ENCODE measurements at regions not wholly inside any gene's neighbourhood (a gene's known extent, or its start where the extent isn't known, plus 50 kb on each side); places are given as distances from the start of the nearest gene placed in this dataset.
"Not testable (repeated sequence)": the region's sequence is repeated elsewhere in the genome, so short reads cannot be mapped to it uniquely, and the experiment has no call there.

GRCh38 chr5:104472811-104473210 lies 910.2 kb upstream of the NUDT12 start:
- ChIA-PET POLR2A (no interaction called here), CTCF (no interaction called here)
- no peak for DNase-seq
- no peaks in the 10 kb centered on the region for H3K36me3 ChIP-seq (ENCODE audit: control insufficient read depth in 2 of 2, extremely low read depth in 1 of 2, insufficient read depth in 1 of 2, low read length in 1 of 2)
- H3K36me3 Mint-ChIP-seq: no peaks in the 10 kb centered on the region
- H3K27me3 ChIP-seq (replicated peaks in 1 of 2; ENCODE audit: control insufficient read depth in 2 of 2, extremely low read depth in 1 of 2, insufficient read depth in 2 of 2, low read length in 1 of 2): no peaks in the 10 kb centered on the region
- ATAC-seq (replicated peaks in 1 of 4): no peak
- no peaks in the 10 kb centered on the region for H3K9me3 ChIP-seq
- peaks cover 13 to 28% (median 18%) of the 10 kb centered on the region in 3 donors for H3K9me3 Mint-ChIP-seq
- H3K27ac ChIP-seq (ENCODE audit: low read length): no peak overlapping the region
- no peak overlapping the region for H3K4me3 ChIP-seq (ENCODE audit: control insufficient read depth in 1 of 2, extremely low read depth in 1 of 2, low read length in 1 of 2)
- no peaks in the 10 kb centered on the region for H3K4me1 ChIP-seq (ENCODE audit: control insufficient read depth in 1 of 2, extremely low read depth in 1 of 2, insufficient read depth in 2 of 2, low read length in 2 of 2)
- H3K4me3 Mint-ChIP-seq: no peak overlapping the region
- no peaks in the 10 kb centered on the region for H3K4me1 Mint-ChIP-seq
- H3K27me3 Mint-ChIP-seq: no peaks in the 10 kb centered on the region
- no peak overlapping the region for H3K27ac Mint-ChIP-seq
- no CpG with 5 or more reads among the region's 3 CpGs for WGBS (ENCODE audit: insufficient coverage)

GRCh38 chr5:104456122-104456521 lies 893.5 kb upstream of the NUDT12 start:
- H3K27me3 ChIP-seq (replicated peaks in 1 of 2; ENCODE audit: control insufficient read depth in 2 of 2, extremely low read depth in 1 of 2, insufficient read depth in 2 of 2, low read length in 1 of 2): no peaks in the 10 kb centered on the region
- H3K27ac ChIP-seq (ENCODE audit: low read length): no peak overlapping the region
- Mint-ChIP-seq H3K4me3 (no peak overlapping the region), H3K27ac (no peak overlapping the region), H3K27me3 (no peaks in the 10 kb centered on the region), H3K9me3 (peaks cover 18 to 26% (median 20%) of the 10 kb centered on the region in 3 donors), H3K36me3 (no peaks in the 10 kb centered on the region), H3K4me1 (no peaks in the 10 kb centered on the region)
- DNase-seq: no peak
- no peaks in the 10 kb centered on the region for H3K36me3 ChIP-seq (ENCODE audit: control insufficient read depth in 2 of 2, extremely low read depth in 1 of 2, insufficient read depth in 1 of 2, low read length in 1 of 2)
- ChIA-PET POLR2A (no interaction called here), CTCF (no interaction called here)
- no peak overlapping the region for H3K4me3 ChIP-seq (ENCODE audit: control insufficient read depth in 1 of 2, extremely low read depth in 1 of 2, low read length in 1 of 2)
- H3K4me1 ChIP-seq (ENCODE audit: control insufficient read depth in 1 of 2, extremely low read depth in 1 of 2, insufficient read depth in 2 of 2, low read length in 2 of 2): no peaks in the 10 kb centered on the region
- no CpG with 5 or more reads among the region's 3 CpGs for WGBS (ENCODE audit: insufficient coverage)
- H3K9me3 ChIP-seq: no peaks in the 10 kb centered on the region
- ATAC-seq (replicated peaks in 1 of 4): no peak

- no peak for ATAC-seq (replicated peaks in 1 of 4)
- H3K27ac Mint-ChIP-seq: no peak overlapping the region
- no peak for DNase-seq
- ChIA-PET CTCF (no interaction called here), POLR2A (no interaction called here)
- Histone ChIP-seq H3K9me3 (no peaks in the 10 kb centered on the region), H3K27me3 (replicated peaks in 1 of 2; ENCODE audit: control insufficient read depth in 2 of 2, extremely low read depth in 1 of 2, insufficient read depth in 2 of 2, low read length in 1 of 2) (no peaks in the 10 kb centered on the region), H3K27ac (ENCODE audit: low read length) (no peak overlapping the region), H3K4me3 (ENCODE audit: control insufficient read depth in 1 of 2, extremely low read depth in 1 of 2, low read length in 1 of 2) (no peak overlapping the region), H3K36me3 (ENCODE audit: control insufficient read depth in 2 of 2, extremely low read depth in 1 of 2, insufficient read depth in 1 of 2, low read length in 1 of 2) (no peaks in the 10 kb centered on the region), H3K4me1 (ENCODE audit: control insufficient read depth in 1 of 2, extremely low read depth in 1 of 2, insufficient read depth in 2 of 2, low read length in 2 of 2) (no peaks in the 10 kb centered on the region)
- H3K4me1 Mint-ChIP-seq: no peaks in the 10 kb centered on the region
- no peak overlapping the region for H3K4me3 Mint-ChIP-seq
- H3K9me3 Mint-ChIP-seq: peaks cover 4 to 18% (median 9%) of the 10 kb centered on the region in 3 donors
- no peaks in the 10 kb centered on the region for H3K36me3 Mint-ChIP-seq
- H3K27me3 Mint-ChIP-seq: no peaks in the 10 kb centered on the region
- 71% methylated on average over 1 of the region's 1 CpG for WGBS (ENCODE audit: insufficient coverage)
Observed at GRCh38 chr5:104452550-104452949, 890.0 kb upstream of the NUDT12 start.

GRCh38 chr5:104451911-104452310 lies 889.3 kb upstream of the NUDT12 start:
- H3K9me3 ChIP-seq; H3K4me1 Mint-ChIP-seq; H3K4me3 Mint-ChIP-seq; POLR2A ChIA-PET; H3K36me3 Mint-ChIP-seq; ATAC-seq (replicated peaks in 1 of 4); H3K27me3 ChIP-seq (replicated peaks in 1 of 2; ENCODE audit: control insufficient read depth in 2 of 2, extremely low read depth in 1 of 2, insufficient read depth in 2 of 2, low read length in 1 of 2); H3K36me3 ChIP-seq (ENCODE audit: control insufficient read depth in 2 of 2, extremely low read depth in 1 of 2, insufficient read depth in 1 of 2, low read length in 1 of 2); DNase-seq; H3K27ac ChIP-seq (ENCODE audit: low read length); H3K27ac Mint-ChIP-seq; CTCF ChIA-PET; H3K4me3 ChIP-seq (ENCODE audit: control insufficient read depth in 1 of 2, extremely low read depth in 1 of 2, low read length in 1 of 2); H3K27me3 Mint-ChIP-seq; H3K4me1 ChIP-seq (ENCODE audit: control insufficient read depth in 1 of 2, extremely low read depth in 1 of 2, insufficient read depth in 2 of 2, low read length in 2 of 2): not testable (repeated sequence)
- peaks cover 4 to 16% (median 6%) of the 10 kb centered on the region in 3 donors for H3K9me3 Mint-ChIP-seq
- WGBS (ENCODE audit: insufficient coverage): 93% methylated on average over 22 of the region's 28 CpGs

GRCh38 chr5:104444656-104445055 lies 882.1 kb upstream of the NUDT12 start:
- ATAC-seq (replicated peaks in 1 of 4): no peak
- Histone ChIP-seq H3K9me3 (no peaks in the 10 kb centered on the region), H3K4me3 (ENCODE audit: control insufficient read depth in 1 of 2, extremely low read depth in 1 of 2, low read length in 1 of 2) (no peak overlapping the region), H3K27me3 (replicated peaks in 1 of 2; ENCODE audit: control insufficient read depth in 2 of 2, extremely low read depth in 1 of 2, insufficient read depth in 2 of 2, low read length in 1 of 2) (no peaks in the 10 kb centered on the region), H3K27ac (ENCODE audit: low read length) (no peak overlapping the region), H3K4me1 (ENCODE audit: control insufficient read depth in 1 of 2, extremely low read depth in 1 of 2, insufficient read depth in 2 of 2, low read length in 2 of 2) (no peaks in the 10 kb centered on the region), H3K36me3 (ENCODE audit: control insufficient read depth in 2 of 2, extremely low read depth in 1 of 2, insufficient read depth in 1 of 2, low read length in 1 of 2) (no peaks in the 10 kb centered on the region)
- Mint-ChIP-seq H3K27me3 (no peaks in the 10 kb centered on the region), H3K36me3 (no peaks in the 10 kb centered on the region), H3K9me3 (peaks cover 3 to 10% (median 9%) of the 10 kb centered on the region in 3 donors), H3K4me3 (no peak overlapping the region), H3K27ac (no peak overlapping the region), H3K4me1 (no peaks in the 10 kb centered on the region)
- ChIA-PET CTCF (no interaction called here), POLR2A (no interaction called here)
- DNase-seq: no peak
- WGBS (ENCODE audit: insufficient coverage): 86% methylated on average over 5 of the region's 5 CpGs

- no peak overlapping the region for H3K27ac ChIP-seq (ENCODE audit: low read length)
- POLR2A ChIA-PET: no interaction called here
- Mint-ChIP-seq H3K9me3 (peaks cover 3 to 10% (median 6%) of the 10 kb centered on the region in 3 donors), H3K4me1 (no peaks in the 10 kb centered on the region), H3K36me3 (no peaks in the 10 kb centered on the region), H3K4me3 (no peak overlapping the region), H3K27ac (no peak overlapping the region), H3K27me3 (no peaks in the 10 kb centered on the region)
- CTCF ChIA-PET: no interaction called here
- H3K36me3 ChIP-seq (ENCODE audit: control insufficient read depth in 2 of 2, extremely low read depth in 1 of 2, insufficient read depth in 1 of 2, low read length in 1 of 2): no peaks in the 10 kb centered on the region
- 97% methylated on average over 6 of the region's 19 CpGs for WGBS (ENCODE audit: insufficient coverage)
- H3K4me1 ChIP-seq (ENCODE audit: control insufficient read depth in 1 of 2, extremely low read depth in 1 of 2, insufficient read depth in 2 of 2, low read length in 2 of 2): no peaks in the 10 kb centered on the region
- no peaks in the 10 kb centered on the region for H3K27me3 ChIP-seq (replicated peaks in 1 of 2; ENCODE audit: control insufficient read depth in 2 of 2, extremely low read depth in 1 of 2, insufficient read depth in 2 of 2, low read length in 1 of 2)
- H3K4me3 ChIP-seq (ENCODE audit: control insufficient read depth in 1 of 2, extremely low read depth in 1 of 2, low read length in 1 of 2): no peak overlapping the region
- DNase-seq (no peak), ATAC-seq (replicated peaks in 1 of 4) (no peak)
- H3K9me3 ChIP-seq: no peaks in the 10 kb centered on the region
Observed at GRCh38 chr5:104443706-104444105, 881.1 kb upstream of the NUDT12 start.

GRCh38 chr5:104431981-104432380 lies 869.4 kb upstream of the NUDT12 start:
- Histone ChIP-seq H3K9me3 (no peaks in the 10 kb centered on the region), H3K27ac (ENCODE audit: low read length) (no peak overlapping the region), H3K4me3 (ENCODE audit: control insufficient read depth in 1 of 2, extremely low read depth in 1 of 2, low read length in 1 of 2) (no peak overlapping the region), H3K4me1 (ENCODE audit: control insufficient read depth in 1 of 2, extremely low read depth in 1 of 2, insufficient read depth in 2 of 2, low read length in 2 of 2) (no peaks in the 10 kb centered on the region), H3K27me3 (replicated peaks in 1 of 2; ENCODE audit: control insufficient read depth in 2 of 2, extremely low read depth in 1 of 2, insufficient read depth in 2 of 2, low read length in 1 of 2) (no peaks in the 10 kb centered on the region), H3K36me3 (ENCODE audit: control insufficient read depth in 2 of 2, extremely low read depth in 1 of 2, insufficient read depth in 1 of 2, low read length in 1 of 2) (no peaks in the 10 kb centered on the region)
- POLR2A ChIA-PET: no interaction called here
- no CpG with 5 or more reads among the region's 4 CpGs for WGBS (ENCODE audit: insufficient coverage)
- Mint-ChIP-seq H3K4me3 (no peak overlapping the region), H3K36me3 (no peaks in the 10 kb centered on the region), H3K9me3 (peaks cover 3 to 7% (median 4%) of the 10 kb centered on the region in 3 donors), H3K4me1 (no peaks in the 10 kb centered on the region), H3K27me3 (no peaks in the 10 kb centered on the region), H3K27ac (no peak overlapping the region)
- CTCF ChIA-PET: no interaction called here
- DNase-seq (no peak), ATAC-seq (replicated peaks in 1 of 4) (no peak)

Data from T-cell (primary cell).